Stimulated activated CD4-positive, alpha-beta T cell treated with anti-CD3 and anti-CD28 coated beads, TNF-alpha, amount 100 ng/mL, for 4 hours (primary cell): ENCODE measurements at regions not wholly inside any gene's neighbourhood (a gene's known extent, or its start where the extent isn't known, plus 50 kb on each side); places are given as distances from the start of the nearest gene placed in this dataset.
"Not testable (repeated sequence)": the region's sequence is repeated elsewhere in the genome, so short reads cannot be mapped to it uniquely, and the experiment has no call there.

ENCODE experiments used
- DNase-seq, 3 experiments: peaks; one replicate each; pipeline ENCODE4 v3.0.0-alpha.2; 2020; ENCODE audit warnings: low read depth in 3 of 3

DNA sequence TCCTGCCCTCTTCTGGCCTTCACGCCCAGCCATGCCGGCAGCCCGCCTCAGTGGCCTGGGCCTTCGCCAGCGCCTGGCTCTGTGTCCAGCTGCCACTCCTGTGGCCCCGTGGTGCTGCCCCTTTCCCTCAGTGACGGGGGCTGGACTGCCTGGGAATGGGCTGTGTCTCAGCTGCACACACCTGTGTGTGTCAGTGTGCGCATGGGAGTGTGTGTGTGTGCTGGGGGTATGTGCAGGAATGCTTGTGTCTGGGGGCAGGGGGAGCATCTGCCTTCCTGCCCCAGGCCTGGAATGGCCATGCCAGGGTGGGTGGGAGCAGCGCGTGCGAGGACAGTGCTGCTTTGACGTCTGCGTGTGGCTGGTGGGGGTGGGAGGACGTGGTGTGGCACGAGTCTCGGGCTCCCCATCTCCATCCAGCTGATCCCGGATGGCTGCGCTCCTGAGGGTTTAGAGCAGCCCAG is 224.9 kb downstream of the TMEM121 start:
- not testable (repeated sequence) for DNase-seq

- DNase-seq, result not testable (repeated sequence)
Measured at GRCh38 chr14:105752420-105752819, 226.0 kb downstream of the TMEM121 start.

- no peak for DNase-seq
Measured at GRCh38 chr14:105760691-105761344, 234.4 kb downstream of the TMEM121 start.

- not testable (repeated sequence) for DNase-seq
Measured at GRCh38 chr14:105761345-105761740, 235.0 kb downstream of the TMEM121 start.

GRCh38 chr14:105761842-105762241 is 235.5 kb downstream of the TMEM121 start:
- DNase-seq, result no peak

GRCh38 chr14:105762262-105762661 is 235.9 kb downstream of the TMEM121 start:
- DNase-seq, result not testable (repeated sequence)

- DNase-seq, result not testable (repeated sequence)
Measured at GRCh38 chr14:105764254-105764901, 238.0 kb downstream of the TMEM121 start.

DNA sequence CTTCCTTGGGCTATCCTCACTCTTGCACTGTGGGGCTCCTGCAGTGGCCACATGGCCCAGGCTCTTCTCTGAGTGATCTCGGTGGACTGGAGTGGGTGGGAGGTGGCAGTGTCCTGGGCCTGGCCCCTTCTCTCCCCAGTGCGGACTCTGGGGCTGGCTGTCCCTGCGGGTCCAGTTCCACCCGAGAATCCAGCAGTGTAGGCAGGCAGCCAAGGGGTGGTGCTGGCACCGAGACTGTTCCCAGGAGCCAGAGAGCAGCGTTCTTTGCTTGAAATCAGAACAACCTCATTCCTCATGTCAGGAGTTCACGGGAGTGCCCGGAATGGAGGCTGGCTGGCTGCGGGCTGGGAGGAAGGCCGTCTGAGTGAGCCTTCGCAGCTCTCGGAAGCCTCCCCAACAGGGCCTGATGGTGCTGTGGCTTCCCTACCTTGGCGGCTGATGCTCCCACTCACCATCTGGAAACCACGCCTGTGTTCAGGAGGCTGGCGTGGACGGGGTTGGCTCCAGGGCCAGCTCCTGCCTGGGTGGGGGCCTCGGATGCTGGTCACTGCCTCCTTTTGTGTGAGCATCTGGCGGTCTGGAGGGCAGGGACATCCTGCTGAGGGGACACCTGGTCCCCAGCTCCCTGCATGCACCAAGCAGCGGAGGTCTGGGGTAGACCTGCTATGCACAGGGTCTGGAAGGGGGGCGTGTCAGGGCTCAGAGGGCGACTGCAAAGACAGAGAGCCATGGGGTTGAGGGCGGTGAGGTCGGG is 238.9 kb downstream of the TMEM121 start:
- DNase-seq, result not testable (repeated sequence)

DNA sequence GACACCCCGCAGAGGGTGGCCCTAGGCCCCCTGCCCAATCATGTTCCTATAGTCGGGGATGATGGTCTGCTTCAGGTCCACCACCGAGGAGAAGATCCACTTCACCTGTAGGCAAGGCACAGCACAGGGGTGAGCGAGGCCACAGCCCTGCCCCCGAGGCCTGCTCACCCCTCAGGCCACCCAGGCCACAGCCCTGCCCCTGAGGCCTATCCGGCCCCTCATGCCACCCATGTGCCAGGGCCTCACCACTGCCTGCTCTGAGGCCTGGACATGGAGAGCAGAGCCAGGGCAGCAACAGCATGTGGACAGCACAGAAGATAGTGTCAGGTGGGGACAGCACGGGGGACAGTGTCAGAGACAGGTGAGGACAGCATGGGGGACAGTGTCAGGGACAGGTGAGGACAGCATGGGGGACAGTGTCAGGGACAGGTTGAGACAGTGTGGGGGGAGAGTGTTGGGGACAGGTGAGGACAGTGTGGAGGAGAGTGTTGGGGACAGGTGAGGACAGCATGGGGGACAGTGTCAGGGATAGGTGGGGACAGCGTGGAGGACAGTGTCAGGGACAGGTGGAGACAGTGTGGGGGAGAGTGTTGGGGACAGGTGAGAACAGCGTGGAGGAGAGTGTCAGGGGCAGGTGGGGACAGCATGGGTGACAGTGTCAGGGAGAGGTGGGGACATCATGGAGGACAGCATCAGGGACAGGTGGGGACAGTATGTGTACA is 239.7 kb downstream of the TMEM121 start:
- DNase-seq, result no peak

DNA sequence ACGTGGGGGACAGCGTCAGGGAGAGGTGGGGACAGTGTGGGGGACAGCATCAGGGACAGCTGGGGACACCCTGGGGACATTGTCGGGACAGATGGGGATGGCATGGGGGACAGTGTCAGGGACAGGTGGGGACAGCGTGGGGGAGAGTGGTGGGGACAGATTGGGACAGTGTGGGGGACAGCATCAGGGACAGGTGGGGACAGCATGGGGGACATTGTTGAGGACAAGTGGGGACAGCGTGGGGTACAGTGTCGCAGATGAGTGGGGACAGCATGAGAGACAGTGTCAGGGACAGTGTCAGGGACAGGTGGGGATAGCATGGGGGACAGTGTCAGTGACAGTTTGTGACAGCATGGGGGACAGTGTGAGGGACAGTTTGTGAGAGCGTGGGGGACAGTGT is 240.9 kb downstream of the TMEM121 start:
- no peak for DNase-seq

DNA sequence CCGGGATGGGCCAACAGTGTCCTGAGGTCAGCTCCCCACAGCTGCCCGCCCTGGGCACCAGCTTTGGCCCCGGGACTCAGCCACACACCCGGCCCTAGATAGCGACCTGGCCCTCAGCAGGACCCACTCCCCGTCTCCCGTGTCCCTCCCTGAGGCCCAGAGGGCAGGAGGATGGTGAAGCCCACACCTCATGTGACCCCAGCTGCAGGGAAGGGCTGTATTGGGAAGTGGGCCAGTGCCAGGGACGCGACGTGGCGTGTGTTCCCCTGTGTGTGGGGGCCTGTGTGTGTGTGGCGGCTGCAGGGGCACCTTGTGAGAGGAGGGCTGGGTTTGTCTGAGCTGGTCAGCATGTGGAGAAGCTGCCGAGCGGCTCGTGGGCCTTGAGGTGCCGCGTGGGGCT is 241.7 kb downstream of the TMEM121 start:
- DNase-seq, result not testable (repeated sequence)

DNA sequence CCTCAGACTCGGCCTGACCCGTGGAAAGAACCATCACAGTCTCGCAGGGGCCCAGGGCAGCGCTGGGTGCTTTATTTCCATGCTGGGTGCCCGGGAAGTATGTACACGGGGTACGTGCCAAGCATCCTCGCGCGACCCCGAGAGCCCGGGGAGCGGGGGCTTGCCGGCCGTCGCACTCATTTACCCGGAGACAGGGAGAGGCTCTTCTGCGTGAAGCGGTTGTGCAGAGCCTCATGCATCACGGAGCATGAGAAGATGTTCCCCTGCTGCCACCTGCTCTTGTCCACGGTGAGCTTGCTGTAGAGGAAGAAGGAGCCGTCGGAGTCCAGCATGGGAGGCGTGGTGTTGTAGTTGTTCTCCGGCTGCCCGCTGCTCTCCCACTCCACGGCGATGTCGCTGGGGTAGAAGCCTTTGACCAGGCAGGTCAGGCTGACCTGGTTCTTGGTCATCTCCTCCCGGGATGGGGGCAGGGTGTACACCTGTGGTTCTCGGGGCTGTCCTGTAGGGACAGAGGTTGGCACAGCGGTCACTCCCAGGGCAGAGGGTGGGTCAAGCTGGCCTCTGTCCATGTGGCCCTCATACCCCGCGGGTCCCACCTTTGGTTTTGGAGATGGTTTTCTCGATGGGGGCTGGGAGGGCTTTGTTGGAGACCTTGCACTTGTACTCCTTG is 242.8 kb downstream of the TMEM121 start:
- not testable (repeated sequence) for DNase-seq

- DNase-seq, result not testable (repeated sequence)
Measured at GRCh38 chr14:105770619-105771216, 244.3 kb downstream of the TMEM121 start.

GRCh38 chr14:105771261-105772226 is 245.2 kb downstream of the TMEM121 start:
- not testable (repeated sequence) for DNase-seq

DNA sequence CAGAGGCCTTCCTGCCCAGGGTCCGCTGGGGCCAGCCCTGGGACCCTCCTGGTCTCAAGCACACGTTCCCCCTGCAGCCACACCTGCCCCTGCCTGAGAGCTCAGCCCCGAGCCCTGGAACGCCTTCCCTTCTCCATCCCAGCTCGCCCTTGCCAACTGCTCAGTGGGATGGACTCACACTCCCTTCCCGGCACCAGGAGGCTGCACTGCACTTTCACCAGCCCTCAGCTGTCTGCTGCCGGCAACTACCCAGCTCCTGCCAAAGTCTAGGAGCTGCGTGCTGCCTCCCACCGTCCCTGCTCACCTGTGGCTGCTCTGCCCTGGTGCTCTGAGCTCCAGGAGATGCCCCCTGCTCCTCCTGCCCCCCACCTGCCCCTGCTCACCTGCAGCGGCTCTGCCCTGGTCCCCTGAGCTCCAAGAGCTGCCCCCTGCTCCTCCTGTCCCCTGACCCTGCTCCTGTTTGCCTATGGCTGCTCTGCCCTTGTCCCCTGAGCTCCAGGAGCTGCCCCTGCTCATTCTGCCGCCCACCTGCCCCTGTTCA is 246.4 kb downstream of the TMEM121 start:
- not testable (repeated sequence) for DNase-seq

GRCh38 chr14:105773584-105773983 is 247.2 kb downstream of the TMEM121 start:
- no peak for DNase-seq

GRCh38 chr14:105774001-105774400 is 247.6 kb downstream of the TMEM121 start:
- no peak for DNase-seq

- DNase-seq, result not testable (repeated sequence)
Measured at GRCh38 chr14:105774585-105775348, 248.4 kb downstream of the TMEM121 start.
